H9 (cell line): ENCODE measurements at regions not wholly inside any gene's neighbourhood (a gene's known extent, or its start where the extent isn't known, plus 50 kb on each side); places are given as distances from the start of the nearest gene placed in this dataset.

Experiments used
- DNase-seq: peaks from one replicate; pipeline ENCODE4 v3.0.0-alpha.2; 2017
- H2AFZ ChIP-seq: one replicate; pipeline ENCODE4 v1.6.1; 2013; ENCODE audit warnings: mild to moderate bottlenecking, low read length, control low read depth, moderate library complexity
- H2AK5ac ChIP-seq: 2 replicates; pipeline ENCODE4 v1.6.1; 2013; ENCODE audit warnings: low read length, control low read depth, mixed read lengths; ENCODE audit not compliant: insufficient read length
- H2BK120ac ChIP-seq: one replicate; pipeline ENCODE4 v1.6.1; 2013; ENCODE audit warnings: low read depth, mild to moderate bottlenecking, low read length, control low read depth, inconsistent platforms; ENCODE audit not compliant: poor library complexity, severe bottlenecking
- H2BK12ac ChIP-seq: 2 replicates; pipeline ENCODE4 v1.6.1; 2013; ENCODE audit warnings: low read length, control low read depth, mixed read lengths, low read depth; ENCODE audit not compliant: insufficient read length
- H2BK15ac ChIP-seq: 2 replicates; pipeline ENCODE4 v1.6.1; 2013; ENCODE audit warnings: low read depth, low read length, control low read depth
- H2BK20ac ChIP-seq: one replicate; pipeline ENCODE4 v1.6.1; 2013; ENCODE audit warnings: low read depth, mild to moderate bottlenecking, low read length, control low read depth, inconsistent platforms; ENCODE audit not compliant: poor library complexity, severe bottlenecking
- H2BK5ac ChIP-seq: 2 replicates; pipeline ENCODE4 v1.6.1; 2013; ENCODE audit warnings: low read length, control low read depth, mixed read lengths; ENCODE audit not compliant: insufficient read length
- H3K14ac ChIP-seq: 2 replicates; pipeline ENCODE4 v1.6.1; 2013; ENCODE audit warnings: low read length, control low read depth; ENCODE audit not compliant: insufficient read depth
- H3K18ac ChIP-seq: 2 replicates; pipeline ENCODE4 v1.6.1; 2013; ENCODE audit warnings: low read depth, mild to moderate bottlenecking, mixed read lengths, low read length, control low read depth; ENCODE audit not compliant: insufficient read length
- H3K23ac ChIP-seq: 2 replicates; pipeline ENCODE4 v1.6.1; 2013; ENCODE audit warnings: low read length, control low read depth, mixed read lengths, low read depth; ENCODE audit not compliant: insufficient read length
- H3K23me2 ChIP-seq: 2 replicates; pipeline ENCODE4 v1.6.1; 2013; ENCODE audit warnings: low read depth, mild to moderate bottlenecking, mixed read lengths, low read length, control low read depth; ENCODE audit not compliant: insufficient read length, poor library complexity, severe bottlenecking
- H3K27ac ChIP-seq: 2 replicates; pipeline ENCODE4 v1.5.1; 2013; ENCODE audit warnings: low read length, control low read depth, mixed read lengths, low read depth; ENCODE audit not compliant: insufficient read length
- H3K27me3 ChIP-seq: 2 replicates; pipeline ENCODE4 v1.6.1; 2013; ENCODE audit warnings: low read length, control low read depth, inconsistent platforms; ENCODE audit not compliant: insufficient read depth
- H3K4ac ChIP-seq: 2 replicates; pipeline ENCODE4 v1.6.1; 2013; ENCODE audit warnings: low read depth, mild to moderate bottlenecking, control low read depth, inconsistent platforms, low read length, moderate library complexity
- H3K4me1 ChIP-seq: 2 replicates; pipeline ENCODE4 v1.6.1; 2013; ENCODE audit warnings: low read length, control low read depth, inconsistent platforms; ENCODE audit not compliant: insufficient read depth
- H3K4me2 ChIP-seq: 2 replicates; pipeline ENCODE4 v1.6.1; 2013; ENCODE audit warnings: low read length, control low read depth, mixed read lengths; ENCODE audit not compliant: insufficient read length, insufficient read depth
- H3K56ac ChIP-seq: 2 replicates; pipeline ENCODE4 v1.6.1; 2013; ENCODE audit warnings: low read depth, mild to moderate bottlenecking, mixed read lengths, low read length, control low read depth; ENCODE audit not compliant: insufficient read length
- H3K79me1 ChIP-seq: 2 replicates; pipeline ENCODE4 v1.6.1; 2013; ENCODE audit warnings: low read depth, mild to moderate bottlenecking, moderate library complexity, low read length, control low read depth, inconsistent platforms; ENCODE audit not compliant: insufficient read depth, poor library complexity, severe bottlenecking
- H3K79me2 ChIP-seq: 2 replicates; pipeline ENCODE4 v1.6.1; 2013; ENCODE audit warnings: low read length, control low read depth, inconsistent platforms; ENCODE audit not compliant: insufficient read depth
- H3K9ac ChIP-seq: 2 replicates; pipeline ENCODE4 v1.6.1; 2013; ENCODE audit warnings: low read length, control low read depth, mixed read lengths; ENCODE audit not compliant: insufficient read length; ENCODE audit errors: extremely low read depth
- H3K9me3 ChIP-seq: one replicate; pipeline ENCODE4 v1.6.1; 2013; ENCODE audit warnings: low read depth, low read length, inconsistent platforms; ENCODE audit not compliant: control insufficient read depth
- H3T11ph ChIP-seq: one replicate; pipeline ENCODE4 v1.6.1; 2013; ENCODE audit warnings: mild to moderate bottlenecking, low read length, control low read depth, inconsistent platforms
- H4K20me1 ChIP-seq: one replicate; pipeline ENCODE4 v1.6.1; 2013; ENCODE audit not compliant: control insufficient read depth, insufficient read length, insufficient read depth
- H4K5ac ChIP-seq: 2 replicates; pipeline ENCODE4 v1.6.1; 2013; ENCODE audit warnings: low read depth, mild to moderate bottlenecking, mixed read lengths, low read length, control low read depth; ENCODE audit not compliant: insufficient read length
- H4K8ac ChIP-seq: replicated peaks from 2 replicates; pipeline ENCODE4 v1.6.1; 2013; ENCODE audit warnings: low read length, control low read depth, mixed read lengths, low read depth; ENCODE audit not compliant: insufficient read length
- H4K91ac ChIP-seq: 2 replicates; pipeline ENCODE4 v1.6.1; 2013; ENCODE audit warnings: low read depth, mild to moderate bottlenecking, moderate library complexity, mixed read lengths, low read length, control low read depth; ENCODE audit not compliant: insufficient read length
- H3K27ac Mint-ChIP-seq, 3 experiments: 2 replicates in 2 of 3; 3 replicates in 1 of 3; pipeline ENCODE4 v1.8.0; 2020 to 2021; ENCODE audit warnings: mixed read lengths in 3 of 3, mild to moderate bottlenecking in 1 of 3, moderate library complexity in 1 of 3
- H3K27me3 Mint-ChIP-seq: 2 replicates; pipeline ENCODE4 v1.8.0; 2021; ENCODE audit warnings: low read depth, mild to moderate bottlenecking, moderate library complexity, mixed read lengths
- H3K36me3 Mint-ChIP-seq, 3 experiments: 2 replicates in 2 of 3; 3 replicates in 1 of 3; pipeline ENCODE4 v1.8.0; 2020 to 2021; ENCODE audit warnings: low read depth in 3 of 3, mixed read lengths in 3 of 3; ENCODE audit not compliant: insufficient read depth in 1 of 3
- H3K4me1 Mint-ChIP-seq, 2 experiments: 2 replicates each; pipeline ENCODE4 v1.8.0; 2020; ENCODE audit warnings: mixed read lengths in 2 of 2
- H3K4me3 Mint-ChIP-seq, 2 experiments: 2 replicates in 1 of 2; 3 replicates in 1 of 2; pipeline ENCODE4 v1.8.0; 2020 to 2021; ENCODE audit warnings: mild to moderate bottlenecking in 2 of 2, mixed read lengths in 2 of 2, moderate library complexity in 1 of 2
- H3K9me3 Mint-ChIP-seq, 2 experiments: 2 replicates in 1 of 2; 3 replicates in 1 of 2; pipeline ENCODE4 v1.8.0; 2020; ENCODE audit warnings: mild to moderate bottlenecking in 2 of 2, mixed read lengths in 2 of 2, moderate library complexity in 1 of 2
- CTCF ChIP-seq: fragments of 200-600 bp; sonication (generic); conservative IDR thresholded peaks from 3 replicates; pipeline ENCODE4 v1.8.0; 2021; ENCODE audit warnings: antibody characterized with exemption, mild to moderate bottlenecking
- WGBS: extraction: QIAGEN DNeasy Blood & Tissue Kit; methylation state at CpG from one replicate; pipeline ENCODE4 v1.1.7; 2013; ENCODE audit warnings: missing lambda C conversion rate, low lambda C conversion rate, mixed read lengths; ENCODE audit not compliant: insufficient read length; ENCODE audit errors: extremely low coverage; 5-methylcytosine and 5-hydroxymethylcytosine counted together

GRCh38 chr6:110529907-110530306, 53.5 kb upstream of the SLC22A16 start:
- Mint-ChIP-seq H3K27me3 (no peaks in the 10 kb centered on the region), H3K9me3 (peaks cover 8 to 11% of the 10 kb centered on the region in 2 experiments), H3K4me3 (no peak overlapping the region), H3K27ac (no peak overlapping the region), H3K36me3 (peaks cover 0 to 8% (median 0%) of the 10 kb centered on the region in 3 experiments; a peak in 2 of 7 replicates), H3K4me1 (no peaks in the 10 kb centered on the region)
- Histone ChIP-seq H2BK12ac (no peak overlapping the region), H3K4me1 (no peaks in the 10 kb centered on the region), H3K18ac (no peak overlapping the region), H3K79me2 (no peaks in the 10 kb centered on the region), H3K27ac (no peak overlapping the region), H3K56ac (no peak overlapping the region), H4K91ac (no peak overlapping the region), H3K27me3 (no peaks in the 10 kb centered on the region), H3K14ac (no peak overlapping the region), H2BK15ac (no peak overlapping the region), H3K4me2 (no peak overlapping the region), H3K4ac (no peak overlapping the region), H2AK5ac (no peak overlapping the region), H3K79me1 (no peaks in the 10 kb centered on the region), H3K23me2 (no peaks in the 10 kb centered on the region), H2AFZ (no peak overlapping the region), H4K8ac (no peak overlapping the region), H2BK5ac (no peak overlapping the region), H2BK20ac (no peak overlapping the region), H3K23ac (no peak overlapping the region), H4K5ac (no peak overlapping the region), H2BK120ac (no peak overlapping the region), H4K20me1 (no peaks in the 10 kb centered on the region), H3T11ph (no peak overlapping the region), H3K9me3 (no peaks in the 10 kb centered on the region), H3K9ac (no peak overlapping the region)
- TF ChIP-seq CTCF: no peak
- DNase-seq: no peak
- no CpG with 5 or more reads among the region's 3 CpGs for WGBS
